ENCODE measurements at regions not wholly inside any gene's neighbourhood (a gene's known extent, or its start where the extent isn't known, plus 50 kb on each side); places are given as distances from the start of the nearest gene placed in this dataset.
A peak's percentile ranks its signal among the peaks of the same experiment; 100 is the strongest.

DNA sequence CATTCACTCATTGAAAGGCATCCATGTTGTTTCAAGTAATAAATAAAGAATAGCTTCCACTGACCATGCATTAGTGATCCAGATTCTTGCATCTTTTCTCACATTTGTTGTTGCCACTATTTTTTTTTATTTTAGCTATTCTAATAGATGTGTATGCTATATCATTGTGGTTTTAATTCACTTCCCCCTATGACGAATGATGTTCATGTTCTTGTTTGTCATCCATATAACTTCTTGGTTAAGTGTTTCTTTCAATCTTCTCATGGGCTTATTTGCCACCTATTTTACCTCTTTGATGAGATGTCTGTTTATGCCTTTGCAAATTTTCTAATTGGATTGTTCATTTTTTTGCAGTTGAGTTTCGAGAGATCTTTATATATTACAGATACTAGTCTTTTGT, 681.2 kb downstream of the HDGFL1 start:
- no peaks in the 10 kb centered on the region for H3K4me1 Mint-ChIP-seq
- no peaks in the 10 kb centered on the region for H3K27me3 Mint-ChIP-seq (ENCODE audit: low read depth, poor library complexity)
- no peak overlapping the region for H3K4me3 Mint-ChIP-seq
- no peak overlapping the region for H3K27ac Mint-ChIP-seq
- TF ChIP-seq, protein P1, sequence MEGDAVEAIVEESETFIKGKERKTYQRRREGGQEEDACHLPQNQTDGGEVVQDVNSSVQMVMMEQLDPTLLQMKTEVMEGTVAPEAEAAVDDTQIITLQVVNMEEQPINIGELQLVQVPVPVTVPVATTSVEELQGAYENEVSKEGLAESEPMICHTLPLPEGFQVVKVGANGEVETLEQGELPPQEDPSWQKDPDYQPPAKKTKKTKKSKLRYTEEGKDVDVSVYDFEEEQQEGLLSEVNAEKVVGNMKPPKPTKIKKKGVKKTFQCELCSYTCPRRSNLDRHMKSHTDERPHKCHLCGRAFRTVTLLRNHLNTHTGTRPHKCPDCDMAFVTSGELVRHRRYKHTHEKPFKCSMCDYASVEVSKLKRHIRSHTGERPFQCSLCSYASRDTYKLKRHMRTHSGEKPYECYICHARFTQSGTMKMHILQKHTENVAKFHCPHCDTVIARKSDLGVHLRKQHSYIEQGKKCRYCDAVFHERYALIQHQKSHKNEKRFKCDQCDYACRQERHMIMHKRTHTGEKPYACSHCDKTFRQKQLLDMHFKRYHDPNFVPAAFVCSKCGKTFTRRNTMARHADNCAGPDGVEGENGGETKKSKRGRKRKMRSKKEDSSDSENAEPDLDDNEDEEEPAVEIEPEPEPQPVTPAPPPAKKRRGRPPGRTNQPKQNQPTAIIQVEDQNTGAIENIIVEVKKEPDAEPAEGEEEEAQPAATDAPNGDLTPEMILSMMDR (IDR thresholded peaks at IDR 0.05): no peak
- DNase-seq: no peak
- no peaks in the 10 kb centered on the region for H3K36me3 Mint-ChIP-seq (ENCODE audit: low read depth)
- peaks cover 22% of the 10 kb centered on the region for H3K9me3 Mint-ChIP-seq

- Mint-ChIP-seq H3K4me3 (no peak overlapping the region), H3K4me1 (no peaks in the 10 kb centered on the region), H3K27ac (no peak overlapping the region), H3K27me3 (ENCODE audit: low read depth, poor library complexity) (peaks cover 2% of the 10 kb centered on the region), H3K36me3 (ENCODE audit: low read depth) (peaks cover 6% of the 10 kb centered on the region), H3K9me3 (peaks cover 38% of the 10 kb centered on the region)
- TF ChIP-seq, protein P1 (IDR thresholded peaks at IDR 0.05): no peak
- DNase-seq: no peak
Observed at GRCh38 chr6:23262864-23263263, 693.5 kb downstream of the HDGFL1 start.

- Mint-ChIP-seq H3K36me3 (ENCODE audit: low read depth) (peaks cover 5% of the 10 kb centered on the region), H3K9me3 (peaks cover 17% of the 10 kb centered on the region), H3K27ac (peak overlapping the region; percentile 13), H3K4me3 (no peak overlapping the region), H3K4me1 (peaks cover 15% of the 10 kb centered on the region), H3K27me3 (ENCODE audit: low read depth, poor library complexity) (no peaks in the 10 kb centered on the region)
- DNase-seq: no peak
- TF ChIP-seq, protein P1 (IDR thresholded peaks at IDR 0.05): no peak
Observed at GRCh38 chr6:23265270-23265669, 695.9 kb downstream of the HDGFL1 start.

DNA sequence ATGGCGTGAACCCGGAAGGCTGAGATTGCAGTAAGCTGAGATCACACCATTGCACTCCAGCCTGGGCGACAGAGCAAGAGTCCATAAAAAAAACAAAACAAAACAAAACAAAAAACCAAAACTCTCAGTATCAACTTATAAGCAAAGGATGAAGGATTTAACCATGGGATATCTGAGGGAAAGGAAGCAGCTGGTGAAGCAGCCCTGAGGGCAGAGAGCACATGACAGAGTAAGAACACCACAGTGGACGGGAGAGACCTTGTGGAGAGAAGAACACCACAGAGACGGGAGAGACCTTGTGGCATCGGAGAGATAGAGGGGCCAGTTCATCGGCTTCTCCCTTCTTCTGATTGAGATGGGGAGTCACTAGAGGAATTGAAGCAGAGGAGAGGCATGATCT, 697.2 kb downstream of the HDGFL1 start:
- Mint-ChIP-seq H3K27me3 (ENCODE audit: low read depth, poor library complexity) (no peaks in the 10 kb centered on the region), H3K27ac (peak overlapping the region; percentile 38), H3K36me3 (ENCODE audit: low read depth) (no peaks in the 10 kb centered on the region), H3K4me3 (no peak overlapping the region), H3K9me3 (peaks cover 7% of the 10 kb centered on the region), H3K4me1 (peaks cover 19% of the 10 kb centered on the region)
- no peak for DNase-seq
- TF ChIP-seq, protein P1 (IDR thresholded peaks at IDR 0.05): no peak

DNA sequence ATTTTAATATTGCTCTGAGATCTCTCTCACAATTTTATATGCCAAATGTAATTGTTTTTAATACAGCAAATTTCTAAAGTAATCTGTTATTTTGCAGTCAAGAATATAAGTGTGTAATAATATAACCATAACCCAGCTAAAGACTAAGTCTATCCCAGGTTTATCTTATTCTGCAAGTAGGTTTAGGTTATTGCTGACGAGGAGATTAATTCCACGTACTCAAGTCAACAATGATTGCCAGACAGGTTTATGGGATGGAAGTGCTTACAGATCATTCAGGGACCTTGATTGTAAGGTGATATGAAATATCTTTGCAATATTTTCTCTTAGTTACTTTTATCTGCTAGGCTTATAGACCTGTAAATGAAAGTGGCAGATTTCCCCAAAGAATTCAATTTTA, 698.3 kb downstream of the HDGFL1 start:
- no peaks in the 10 kb centered on the region for H3K36me3 Mint-ChIP-seq (ENCODE audit: low read depth)
- peaks cover 4% of the 10 kb centered on the region for H3K9me3 Mint-ChIP-seq
- TF ChIP-seq, protein P1 (IDR thresholded peaks at IDR 0.05): no peak
- no peak for DNase-seq
- no peak overlapping the region for H3K27ac Mint-ChIP-seq
- H3K4me1 Mint-ChIP-seq: peaks cover 19% of the 10 kb centered on the region
- no peaks in the 10 kb centered on the region for H3K27me3 Mint-ChIP-seq (ENCODE audit: low read depth, poor library complexity)
- H3K4me3 Mint-ChIP-seq: no peak overlapping the region

- no peak overlapping the region for H3K4me3 Mint-ChIP-seq
- no peaks in the 10 kb centered on the region for H3K36me3 Mint-ChIP-seq (ENCODE audit: low read depth)
- no peak overlapping the region for H3K27ac Mint-ChIP-seq
- TF ChIP-seq, protein P1 (IDR thresholded peaks at IDR 0.05): no peak
- peaks cover 19% of the 10 kb centered on the region for H3K4me1 Mint-ChIP-seq
- H3K27me3 Mint-ChIP-seq (ENCODE audit: low read depth, poor library complexity): no peaks in the 10 kb centered on the region
- no peak for DNase-seq
- no peaks in the 10 kb centered on the region for H3K9me3 Mint-ChIP-seq
Observed at GRCh38 chr6:23268348-23268747, 699.0 kb downstream of the HDGFL1 start.

All from nephron progenitor cell (in vitro differentiated cells).